GM12801 (cell line): ENCODE measurements at regions not wholly inside any gene's neighbourhood (a gene's known extent, or its start where the extent isn't known, plus 50 kb on each side); places are given as distances from the start of the nearest gene placed in this dataset.

Source experiments
- CTCF ChIP-seq: IDR thresholded peaks from one replicate; pipeline ENCODE4 v1.5.1; 2011; ENCODE audit warnings: control low read depth; ENCODE audit not compliant: insufficient read length; ENCODE audit errors: extremely low read depth

DNA sequence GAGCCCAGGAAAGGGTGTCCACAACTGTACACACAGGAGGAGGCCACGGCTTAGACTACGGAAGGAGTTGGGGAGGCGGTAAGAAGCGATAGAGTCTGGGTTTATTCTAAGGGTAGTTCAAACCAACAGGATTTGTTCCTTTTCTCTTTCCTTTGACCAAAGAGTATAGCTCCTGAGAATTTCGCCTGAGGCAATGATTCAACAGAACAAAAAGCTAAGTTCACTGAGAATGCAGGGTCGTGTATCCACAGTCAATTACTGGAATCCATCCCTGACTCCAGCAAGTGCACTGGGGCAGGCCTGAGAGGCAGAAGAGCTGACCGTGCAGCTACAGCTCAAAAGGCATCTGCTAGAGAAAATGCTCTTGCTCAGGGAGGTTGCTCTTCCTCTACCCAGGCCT, 140.9 kb downstream of the TFCP2L1 start:
- no peak for TF ChIP-seq CTCF

GRCh38 chr2:121146630-121147029, 138.4 kb downstream of the TFCP2L1 start:
- TF ChIP-seq CTCF = no peak

- TF ChIP-seq CTCF = no peak
Measured at GRCh38 chr2:121147766-121148165, 137.2 kb downstream of the TFCP2L1 start.

DNA sequence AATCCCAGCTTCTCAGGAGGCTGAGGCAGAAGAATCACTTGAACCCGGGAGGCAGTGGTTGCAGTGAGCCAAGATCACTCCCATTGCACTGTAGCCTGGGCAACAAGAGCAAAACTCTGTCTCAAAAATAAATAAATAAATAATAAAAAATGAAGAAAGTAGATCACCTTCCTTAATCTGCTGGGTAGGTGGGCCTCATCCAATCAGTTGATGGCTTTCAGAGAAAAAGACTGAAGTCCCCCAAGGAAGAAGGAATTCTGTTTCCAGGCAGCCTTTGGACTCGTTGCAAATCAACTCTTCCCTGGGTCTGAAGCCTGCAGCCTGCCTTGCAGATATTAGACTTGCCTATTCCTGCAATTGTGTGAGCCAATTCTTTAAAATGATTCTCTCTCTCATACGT, 136.5 kb downstream of the TFCP2L1 start:
- no peak for TF ChIP-seq CTCF

GRCh38 chr2:121149384-121149783, 135.6 kb downstream of the TFCP2L1 start:
- no peak for TF ChIP-seq CTCF

DNA sequence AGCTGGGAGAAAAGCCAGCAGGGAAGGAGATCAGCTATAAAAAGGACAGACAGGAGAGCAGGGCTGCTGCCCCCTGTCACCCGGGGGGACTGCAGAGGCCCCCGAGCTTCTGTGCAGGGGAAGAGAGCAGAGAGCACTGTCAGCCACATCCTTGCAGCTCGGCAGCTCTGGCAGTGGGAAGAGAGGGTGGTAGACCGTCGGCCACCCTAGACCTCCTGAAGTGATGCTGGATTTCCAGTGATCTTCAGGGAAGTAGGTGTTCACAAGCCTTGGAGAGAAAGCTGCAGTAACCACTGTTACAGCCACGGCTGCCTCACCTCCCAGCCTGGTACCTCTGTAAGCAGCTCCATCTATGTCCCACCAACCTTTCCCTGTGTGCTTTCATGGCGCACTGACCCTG, 134.9 kb downstream of the TFCP2L1 start:
- no peak for TF ChIP-seq CTCF

DNA sequence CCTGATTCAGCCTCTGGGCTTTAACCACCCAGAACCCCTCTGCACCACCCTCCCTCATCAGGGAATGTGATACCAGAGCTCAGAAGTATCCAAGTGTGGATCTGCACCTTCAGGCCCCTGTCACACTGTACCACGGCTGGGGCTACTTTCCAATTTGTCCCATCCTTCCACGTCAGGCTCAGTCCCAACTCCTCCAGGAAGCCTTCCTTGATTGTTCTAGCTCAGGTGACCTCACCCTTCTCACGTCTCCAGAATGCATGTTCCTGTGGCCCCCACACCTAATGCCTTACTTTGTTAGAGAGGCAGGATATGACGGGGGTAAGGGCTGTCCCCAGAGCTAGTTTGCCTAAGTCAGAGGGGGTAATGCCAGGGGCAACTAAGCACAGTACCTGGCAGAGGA, 134.3 kb downstream of the TFCP2L1 start:
- no peak for TF ChIP-seq CTCF

- TF ChIP-seq CTCF = no peak
Measured at GRCh38 chr2:121151311-121152109, 133.5 kb downstream of the TFCP2L1 start.
